ENCODE measurements at regions not wholly inside any gene's neighbourhood (a gene's known extent, or its start where the extent isn't known, plus 50 kb on each side); places are given as distances from the start of the nearest gene placed in this dataset.
"Not testable (repeated sequence)": the region's sequence is repeated elsewhere in the genome, so short reads cannot be mapped to it uniquely, and the experiment has no call there.

DNA sequence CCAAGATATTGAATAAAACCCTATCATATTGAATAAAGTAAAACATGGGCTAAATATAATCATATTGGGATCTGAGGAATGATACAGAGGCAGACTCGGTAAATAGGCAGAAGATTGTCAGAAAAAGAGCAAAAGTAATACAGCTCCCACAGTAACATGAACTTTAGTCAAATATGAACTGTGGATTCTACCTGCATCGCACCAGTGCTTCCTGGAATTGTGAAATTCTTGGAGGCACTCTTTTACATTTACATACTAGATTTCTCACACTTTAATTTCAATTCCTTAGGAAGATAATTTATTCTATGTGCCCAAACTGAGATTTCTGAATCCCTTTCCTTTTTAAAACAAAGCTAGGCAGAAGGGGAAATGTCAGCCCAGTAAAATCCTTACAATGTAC, 325.1 kb upstream of the SLC39A10 start:
- H3K4me3 ChIP-seq (ENCODE audit: insufficient read depth in 1 of 2, low read depth in 1 of 2, low read length in 2 of 2): no peak overlapping the region
- no peak overlapping the region for H2BK15ac ChIP-seq (ENCODE audit: low read depth, poor library complexity, severe bottlenecking)
- no peaks in the 10 kb centered on the region for H3K79me1 ChIP-seq (replicated peaks; ENCODE audit: low read length, poor library complexity, severe bottlenecking)
- H3K4me2 ChIP-seq (ENCODE audit: low read length, poor library complexity, severe bottlenecking): no peak overlapping the region
- no peak overlapping the region for H3K27ac ChIP-seq (ENCODE audit: low read length, poor library complexity, severe bottlenecking)
- no peak overlapping the region for H3K18ac ChIP-seq (ENCODE audit: low read depth in 1 of 2, low read length in 2 of 2)
- no peaks in the 10 kb centered on the region for H3K27me3 ChIP-seq (ENCODE audit: control insufficient read depth in 1 of 2, insufficient read depth in 1 of 2, low read length in 2 of 2)
- H3K4me1 ChIP-seq (ENCODE audit: control insufficient read depth, insufficient read depth, low read depth, low read length): no peaks in the 10 kb centered on the region
- no peak overlapping the region for H2BK5ac ChIP-seq (ENCODE audit: low read depth, low read length, poor library complexity, severe bottlenecking)
- no peak overlapping the region for H4K8ac ChIP-seq (ENCODE audit: low read length)
- no peak overlapping the region for H3K9ac ChIP-seq (ENCODE audit: low read length)
- no peak overlapping the region for H4K91ac ChIP-seq (ENCODE audit: low read length)
- H3K4ac ChIP-seq (ENCODE audit: low read depth in 1 of 2, low read length in 2 of 2): no peak overlapping the region
- H2AFZ ChIP-seq (ENCODE audit: low read depth, low read length): no peak overlapping the region
- no peak overlapping the region for H2AK5ac ChIP-seq (ENCODE audit: low read length, severe bottlenecking)
- H2BK12ac ChIP-seq (ENCODE audit: low read length in 2 of 2): no peak overlapping the region
- no peaks in the 10 kb centered on the region for H3K9me3 ChIP-seq (ENCODE audit: control insufficient read depth, low read length)
- WGBS: 100% methylated on average over 2 of the region's 2 CpGs
- no peak overlapping the region for H2BK120ac ChIP-seq (ENCODE audit: low read depth, low read length)
- no peak overlapping the region for H3K14ac ChIP-seq (ENCODE audit: low read length in 2 of 2)
- H3K36me3 ChIP-seq (ENCODE audit: control insufficient read depth in 1 of 2, insufficient read depth in 2 of 2, low read depth in 1 of 2, low read length in 2 of 2): no peaks in the 10 kb centered on the region
- no peak for DNase-seq
- no peak overlapping the region for H3K23ac ChIP-seq (ENCODE audit: low read length in 2 of 2)

DNA sequence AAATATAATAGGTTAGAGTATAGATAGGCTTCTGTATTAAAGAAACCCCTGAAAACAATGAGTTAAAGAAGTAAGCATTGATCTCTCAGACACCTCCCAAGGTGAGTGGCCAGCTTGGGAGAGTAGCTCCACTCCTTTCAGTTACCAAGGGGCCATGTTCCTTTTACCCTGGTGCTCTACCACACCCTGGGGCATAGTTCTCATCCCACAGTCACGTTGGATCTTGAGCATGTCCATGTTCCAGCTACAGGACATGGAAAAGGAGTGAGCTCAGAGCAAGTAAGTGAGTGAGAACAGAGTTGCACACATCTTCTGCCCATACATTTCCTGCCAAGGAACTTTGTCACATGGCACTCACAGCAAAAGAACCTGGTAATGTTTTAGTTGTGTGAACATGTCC, 325.9 kb upstream of the SLC39A10 start:
- Histone ChIP-seq H3K36me3 (ENCODE audit: control insufficient read depth in 1 of 2, insufficient read depth in 2 of 2, low read depth in 1 of 2, low read length in 2 of 2) (no peaks in the 10 kb centered on the region), H2AK5ac (ENCODE audit: low read length, severe bottlenecking) (no peak overlapping the region), H3K27me3 (ENCODE audit: control insufficient read depth in 1 of 2, insufficient read depth in 1 of 2, low read length in 2 of 2) (no peaks in the 10 kb centered on the region), H3K9ac (ENCODE audit: low read length) (no peak overlapping the region), H3K14ac (ENCODE audit: low read length in 2 of 2) (no peak overlapping the region), H3K18ac (ENCODE audit: low read depth in 1 of 2, low read length in 2 of 2) (no peak overlapping the region), H2BK12ac (ENCODE audit: low read length in 2 of 2) (no peak overlapping the region), H3K4me3 (ENCODE audit: insufficient read depth in 1 of 2, low read depth in 1 of 2, low read length in 2 of 2) (no peak overlapping the region), H2BK15ac (ENCODE audit: low read depth, poor library complexity, severe bottlenecking) (no peak overlapping the region), H3K9me3 (ENCODE audit: control insufficient read depth, low read length) (no peaks in the 10 kb centered on the region), H3K79me1 (replicated peaks; ENCODE audit: low read length, poor library complexity, severe bottlenecking) (no peaks in the 10 kb centered on the region), H3K4me2 (ENCODE audit: low read length, poor library complexity, severe bottlenecking) (no peak overlapping the region), H4K91ac (ENCODE audit: low read length) (no peak overlapping the region), H4K8ac (ENCODE audit: low read length) (no peak overlapping the region), H2AFZ (ENCODE audit: low read depth, low read length) (no peak overlapping the region), H3K4ac (ENCODE audit: low read depth in 1 of 2, low read length in 2 of 2) (no peak overlapping the region), H2BK120ac (ENCODE audit: low read depth, low read length) (no peak overlapping the region), H2BK5ac (ENCODE audit: low read depth, low read length, poor library complexity, severe bottlenecking) (no peak overlapping the region), H3K23ac (ENCODE audit: low read length in 2 of 2) (no peak overlapping the region), H3K27ac (ENCODE audit: low read length, poor library complexity, severe bottlenecking) (no peak overlapping the region), H3K4me1 (ENCODE audit: control insufficient read depth, insufficient read depth, low read depth, low read length) (no peaks in the 10 kb centered on the region)
- WGBS: 80% methylated on average over 1 of the region's 1 CpG
- no peak for DNase-seq

DNA sequence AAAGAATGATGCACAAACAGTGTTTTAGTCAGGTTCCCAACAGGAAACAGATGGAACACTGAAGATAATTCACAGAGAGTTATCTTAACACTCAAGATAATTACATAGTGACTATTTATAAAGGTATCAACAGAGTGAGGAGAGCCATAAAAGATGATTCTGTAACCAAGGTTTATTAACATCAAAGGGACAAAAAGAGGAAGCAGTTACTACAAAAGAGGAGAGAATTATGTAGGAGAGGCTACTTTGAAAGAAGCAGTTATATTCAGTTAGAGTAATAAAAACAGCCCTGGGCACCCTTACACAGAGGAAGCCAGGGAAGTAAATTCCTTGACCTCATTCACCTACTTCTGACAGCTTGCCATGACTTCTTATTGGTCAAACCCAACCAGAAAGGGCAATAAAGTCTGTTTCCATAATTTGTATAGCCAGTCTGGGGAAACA, 326.5 kb upstream of the SLC39A10 start:
- Histone ChIP-seq H3K4me3 (ENCODE audit: insufficient read depth in 1 of 2, low read depth in 1 of 2, low read length in 2 of 2) (no peak overlapping the region), H3K27ac (ENCODE audit: low read length, poor library complexity, severe bottlenecking) (no peak overlapping the region), H2BK15ac (ENCODE audit: low read depth, poor library complexity, severe bottlenecking) (no peak overlapping the region), H4K8ac (ENCODE audit: low read length) (no peak overlapping the region), H3K9me3 (ENCODE audit: control insufficient read depth, low read length) (no peaks in the 10 kb centered on the region), H3K27me3 (ENCODE audit: control insufficient read depth in 1 of 2, insufficient read depth in 1 of 2, low read length in 2 of 2) (no peaks in the 10 kb centered on the region), H3K23ac (ENCODE audit: low read length in 2 of 2) (no peak overlapping the region), H2BK12ac (ENCODE audit: low read length in 2 of 2) (no peak overlapping the region), H3K4me1 (ENCODE audit: control insufficient read depth, insufficient read depth, low read depth, low read length) (no peaks in the 10 kb centered on the region), H3K18ac (ENCODE audit: low read depth in 1 of 2, low read length in 2 of 2) (no peak overlapping the region), H2AK5ac (ENCODE audit: low read length, severe bottlenecking) (no peak overlapping the region), H2BK120ac (ENCODE audit: low read depth, low read length) (no peak overlapping the region), H3K14ac (ENCODE audit: low read length in 2 of 2) (no peak overlapping the region), H3K9ac (ENCODE audit: low read length) (no peak overlapping the region), H3K4ac (ENCODE audit: low read depth in 1 of 2, low read length in 2 of 2) (no peak overlapping the region), H4K91ac (ENCODE audit: low read length) (no peak overlapping the region), H2BK5ac (ENCODE audit: low read depth, low read length, poor library complexity, severe bottlenecking) (no peak overlapping the region), H3K4me2 (ENCODE audit: low read length, poor library complexity, severe bottlenecking) (no peak overlapping the region), H2AFZ (ENCODE audit: low read depth, low read length) (no peak overlapping the region), H3K36me3 (ENCODE audit: control insufficient read depth in 1 of 2, insufficient read depth in 2 of 2, low read depth in 1 of 2, low read length in 2 of 2) (no peaks in the 10 kb centered on the region), H3K79me1 (replicated peaks; ENCODE audit: low read length, poor library complexity, severe bottlenecking) (no peaks in the 10 kb centered on the region)
- no peak for DNase-seq

DNA sequence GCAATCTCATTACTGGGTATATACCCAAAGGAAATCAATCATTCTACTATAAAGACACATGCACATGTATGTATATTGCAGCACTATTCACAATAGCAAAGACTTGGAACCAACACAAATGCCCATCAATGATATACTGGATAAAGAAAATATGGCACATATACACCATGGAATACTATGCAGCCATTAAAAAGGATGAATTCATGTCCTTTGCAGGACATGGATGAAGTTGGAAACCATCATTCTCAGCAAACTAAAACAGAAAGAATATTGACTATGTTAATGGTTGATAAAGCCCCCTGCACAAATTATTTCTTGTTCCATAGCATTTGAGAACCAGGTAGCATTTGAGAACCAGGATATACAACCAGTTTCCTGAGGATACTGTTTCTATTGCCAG, 327.2 kb upstream of the SLC39A10 start:
- not testable (repeated sequence) for H3K4ac ChIP-seq (ENCODE audit: low read depth in 1 of 2, low read length in 2 of 2); H3K4me3 ChIP-seq (ENCODE audit: insufficient read depth in 1 of 2, low read depth in 1 of 2, low read length in 2 of 2); H3K27me3 ChIP-seq (ENCODE audit: control insufficient read depth in 1 of 2, insufficient read depth in 1 of 2, low read length in 2 of 2); H3K18ac ChIP-seq (ENCODE audit: low read depth in 1 of 2, low read length in 2 of 2); H3K9ac ChIP-seq (ENCODE audit: low read length); H3K9me3 ChIP-seq (ENCODE audit: control insufficient read depth, low read length); H3K79me1 ChIP-seq (replicated peaks; ENCODE audit: low read length, poor library complexity, severe bottlenecking); H3K27ac ChIP-seq (ENCODE audit: low read length, poor library complexity, severe bottlenecking); H3K4me1 ChIP-seq (ENCODE audit: control insufficient read depth, insufficient read depth, low read depth, low read length); H4K91ac ChIP-seq (ENCODE audit: low read length); H3K36me3 ChIP-seq (ENCODE audit: control insufficient read depth in 1 of 2, insufficient read depth in 2 of 2, low read depth in 1 of 2, low read length in 2 of 2); H4K8ac ChIP-seq (ENCODE audit: low read length); H2AFZ ChIP-seq (ENCODE audit: low read depth, low read length); H2BK120ac ChIP-seq (ENCODE audit: low read depth, low read length); H2BK5ac ChIP-seq (ENCODE audit: low read depth, low read length, poor library complexity, severe bottlenecking); DNase-seq; H2BK12ac ChIP-seq (ENCODE audit: low read length in 2 of 2); H3K4me2 ChIP-seq (ENCODE audit: low read length, poor library complexity, severe bottlenecking); H2AK5ac ChIP-seq (ENCODE audit: low read length, severe bottlenecking); H3K14ac ChIP-seq (ENCODE audit: low read length in 2 of 2); H2BK15ac ChIP-seq (ENCODE audit: low read depth, poor library complexity, severe bottlenecking); H3K23ac ChIP-seq (ENCODE audit: low read length in 2 of 2)
